CD14-positive monocyte (primary cell): ENCODE measurements at regions not wholly inside any gene's neighbourhood (a gene's known extent, or its start where the extent isn't known, plus 50 kb on each side); places are given as distances from the start of the nearest gene placed in this dataset.

Source experiments
- DNase-seq, 3 donors: peaks; one replicate each; pipeline ENCODE4 v3.0.0-alpha.2; 2011 to 2022
- H2AFZ ChIP-seq: 2 replicates; pipeline ENCODE4 v1.6.0; 2012; ENCODE audit warnings: mild to moderate bottlenecking, low read depth, low read length, inconsistent platforms; ENCODE audit not compliant: insufficient read depth, poor library complexity, severe bottlenecking
- H3K27ac ChIP-seq, 2 donors: 1 replicate in 1 of 2; 2 replicates in 1 of 2; pipeline ENCODE4 v1.5.1; 2012 to 2013; ENCODE audit warnings: low read length in 2 of 2, control low read depth in 1 of 2, inconsistent platforms in 1 of 2, low read depth in 1 of 2, mild to moderate bottlenecking in 1 of 2
- H3K27me3 ChIP-seq, 2 donors: one replicate each; pipeline versions ENCODE4 v1.6.0 to v1.6.1; 2011 to 2013; ENCODE audit warnings: low read length in 2 of 2; ENCODE audit not compliant: control insufficient read depth in 2 of 2, insufficient read depth in 2 of 2
- H3K36me3 ChIP-seq, 2 donors: replicated peaks in 1 of 2; 1 replicate in 1 of 2; 2 replicates in 1 of 2; pipeline versions ENCODE4 v1.5.1 to v1.6.1; 2012 to 2013; ENCODE audit warnings: low read length in 2 of 2, control low read depth in 1 of 2, inconsistent platforms in 1 of 2, mild to moderate bottlenecking in 1 of 2; ENCODE audit not compliant: insufficient read depth in 2 of 2, control insufficient read depth in 1 of 2
- H3K4me1 ChIP-seq, 2 donors: 1 replicate in 1 of 2; 2 replicates in 1 of 2; pipeline versions ENCODE4 v1.5.1 to v1.6.1; 2012 to 2013; ENCODE audit warnings: low read length in 2 of 2, control low read depth in 1 of 2, inconsistent platforms in 1 of 2, mild to moderate bottlenecking in 1 of 2, moderate library complexity in 1 of 2; ENCODE audit not compliant: insufficient read depth in 2 of 2, control insufficient read depth in 1 of 2
- H3K4me2 ChIP-seq: replicated peaks from 2 replicates; pipeline ENCODE3; 2012; ENCODE audit warnings: low read length, moderate library complexity, mild to moderate bottlenecking; ENCODE audit not compliant: poor library complexity, severe bottlenecking; ENCODE audit errors: extremely low read depth
- H3K4me3 ChIP-seq, 3 experiments: fragments of 200-600 bp in 1 of 3; sonication (generic) in 1 of 3; replicated peaks in 1 of 3; 1 replicate in 2 of 3; 2 replicates in 1 of 3; pipeline ENCODE4 v1.5.1; 2011 to 2013; ENCODE audit warnings: low read length in 3 of 3, mild to moderate bottlenecking in 3 of 3, control low read depth in 2 of 3, low read depth in 2 of 3, inconsistent platforms in 1 of 3, moderate library complexity in 1 of 3
- H3K79me2 ChIP-seq: 2 replicates; pipeline ENCODE4 v1.6.0; 2012; ENCODE audit warnings: mild to moderate bottlenecking, control low read depth, inconsistent platforms, low read length, moderate library complexity; ENCODE audit not compliant: insufficient read depth
- H3K9ac ChIP-seq: 2 replicates; pipeline ENCODE4 v1.6.0; 2017; ENCODE audit warnings: low read length, mild to moderate bottlenecking; ENCODE audit not compliant: insufficient read depth, poor library complexity, severe bottlenecking
- H3K9me3 ChIP-seq, 2 donors: replicated peaks in 1 of 2; 1 replicate in 1 of 2; 2 replicates in 1 of 2; pipeline versions ENCODE4 v1.5.1 to v1.6.1; 2012 to 2013; ENCODE audit warnings: low read length in 2 of 2, control low read depth in 1 of 2; ENCODE audit not compliant: control insufficient read depth in 1 of 2, insufficient read depth in 1 of 2
- H4K20me1 ChIP-seq: 2 replicates; pipeline ENCODE4 v1.6.0; 2012; ENCODE audit warnings: mild to moderate bottlenecking, low read length, control low read depth, moderate library complexity; ENCODE audit not compliant: insufficient read depth
- H3K27ac Mint-ChIP-seq, 7 donors: one replicate each; pipeline ENCODE4 v1.8.0; 2020; ENCODE audit warnings: mild to moderate bottlenecking in 7 of 7, mixed read lengths in 7 of 7, moderate library complexity in 6 of 7, inconsistent platforms in 2 of 7
- H3K27me3 Mint-ChIP-seq, 3 donors: one replicate each; pipeline ENCODE4 v1.8.0; 2021 to 2022; ENCODE audit warnings: low read depth in 3 of 3, mild to moderate bottlenecking in 3 of 3, mixed read lengths in 3 of 3, moderate library complexity in 3 of 3, inconsistent platforms in 1 of 3
- H3K36me3 Mint-ChIP-seq, 2 donors: one replicate each; pipeline ENCODE4 v1.8.0; 2020; ENCODE audit warnings: mixed read lengths in 2 of 2, inconsistent platforms in 1 of 2, mild to moderate bottlenecking in 1 of 2
- H3K4me1 Mint-ChIP-seq: one replicate; pipeline ENCODE4 v1.8.0; 2020; ENCODE audit warnings: mild to moderate bottlenecking, mixed read lengths
- H3K4me3 Mint-ChIP-seq, 2 donors: one replicate each; pipeline ENCODE4 v1.8.0; 2020; ENCODE audit warnings: mild to moderate bottlenecking in 2 of 2, mixed read lengths in 2 of 2, moderate library complexity in 1 of 2
- H3K9me3 Mint-ChIP-seq, 7 donors: one replicate each; pipeline ENCODE4 v1.8.0; 2020 to 2022; ENCODE audit warnings: mixed read lengths in 7 of 7, mild to moderate bottlenecking in 6 of 7, moderate library complexity in 6 of 7, inconsistent platforms in 2 of 7
- CTCF ChIP-seq: fragments of 200-600 bp; IDR thresholded peaks from one replicate; pipeline ENCODE4 v1.8.0; 2022; ENCODE audit warnings: antibody characterized with exemption, mild to moderate bottlenecking
- WGBS: methylation state at CpG from one replicate; pipeline ENCODE4 v1.1.5; 2013; ENCODE audit warnings: missing lambda C conversion rate; ENCODE audit not compliant: insufficient coverage; 5-methylcytosine and 5-hydroxymethylcytosine counted together
- intact Hi-C, 2 donors: fragments of 100-400 bp; cut with micrococcal nuclease; formaldehyde crosslinking; loops; one replicate each; pipeline versions ENCODE4 v1.15.0 to v1.15.1; 2023

GRCh38 chr5:91632871-91633270 lies 249.8 kb upstream of the ARRDC3 start:
- no peak overlapping the region for H3K9ac ChIP-seq
- no peaks in the 10 kb centered on the region for H3K4me1 ChIP-seq
- no peak overlapping the region for H3K4me3 ChIP-seq
- H3K9me3 ChIP-seq = no peaks in the 10 kb centered on the region
- no peaks in the 10 kb centered on the region for H3K27me3 ChIP-seq
- H3K36me3 ChIP-seq = no peaks in the 10 kb centered on the region
- no peaks in the 10 kb centered on the region for H3K36me3 Mint-ChIP-seq
- no peaks in the 10 kb centered on the region for H3K79me2 ChIP-seq
- H3K4me3 Mint-ChIP-seq = no peak overlapping the region
- 60% methylated on average over 1 of the region's 1 CpG for WGBS
- TF ChIP-seq CTCF = no peak
- no peaks in the 10 kb centered on the region for H3K4me1 Mint-ChIP-seq
- no peaks in the 10 kb centered on the region for H3K9me3 Mint-ChIP-seq
- H3K27ac ChIP-seq = no peak overlapping the region
- no peaks in the 10 kb centered on the region for H4K20me1 ChIP-seq
- DNase-seq = no peak
- H3K27me3 Mint-ChIP-seq = peaks cover 0 to 4% (median 0%) of the 10 kb centered on the region in 3 donors
- H3K27ac Mint-ChIP-seq = no peak overlapping the region
- H2AFZ ChIP-seq = no peak overlapping the region
- no peak overlapping the region for H3K4me2 ChIP-seq
- intact Hi-C loops = no loop called here

GRCh38 chr5:91611746-91612145 lies 228.6 kb upstream of the ARRDC3 start:
- Mint-ChIP-seq H3K4me3 (no peak overlapping the region), H3K4me1 (no peaks in the 10 kb centered on the region), H3K27me3 (peaks cover 0 to 2% (median 1%) of the 10 kb centered on the region in 3 donors), H3K36me3 (no peaks in the 10 kb centered on the region), H3K9me3 (peaks cover 0 to 5% (median 2%) of the 10 kb centered on the region in 7 donors), H3K27ac (no peak overlapping the region)
- Histone ChIP-seq H3K36me3 (no peaks in the 10 kb centered on the region), H3K4me2 (no peak overlapping the region), H2AFZ (no peak overlapping the region), H3K79me2 (no peaks in the 10 kb centered on the region), H3K9me3 (no peaks in the 10 kb centered on the region), H3K9ac (no peak overlapping the region), H3K27me3 (no peaks in the 10 kb centered on the region), H3K27ac (no peak overlapping the region), H3K4me1 (no peaks in the 10 kb centered on the region), H4K20me1 (no peaks in the 10 kb centered on the region), H3K4me3 (no peak overlapping the region)
- TF ChIP-seq CTCF = no peak
- DNase-seq = no peak
- intact Hi-C loops = no loop called here
- 100% methylated on average over 2 of the region's 2 CpGs for WGBS
